Keratinocyte (primary cell): ENCODE measurements at regions not wholly inside any gene's neighbourhood (a gene's known extent, or its start where the extent isn't known, plus 50 kb on each side); places are given as distances from the start of the nearest gene placed in this dataset.

Source experiments
- DNase-seq: peaks from one replicate; pipeline ENCODE4 v3.0.0-alpha.2; 2011; ENCODE audit warnings: low read depth, missing footprints, low spot score
- FAIRE-seq: peaks from 2 replicates; lab custom pipeline; 2011; peaks lifted over from hg19 to GRCh38; lab: Jason Lieb, UNC
- H2AFZ ChIP-seq: 2 replicates; pipeline ENCODE4 v1.6.0; 2012; ENCODE audit warnings: low read length, control low read depth, inconsistent platforms; ENCODE audit not compliant: control insufficient read depth
- H3K27ac ChIP-seq: 2 replicates; pipeline ENCODE4 v1.5.1; 2011; ENCODE audit warnings: low read length; ENCODE audit not compliant: control insufficient read depth, insufficient read depth
- H3K27me3 ChIP-seq: 3 replicates; pipeline ENCODE4 v1.6.0; 2011; ENCODE audit warnings: low read length; ENCODE audit not compliant: control insufficient read depth, insufficient read depth; ENCODE audit errors: extremely low read depth
- H3K36me3 ChIP-seq, 2 experiments: 2 replicates in 1 of 2; 3 replicates in 1 of 2; pipeline ENCODE4 v1.5.1; 2011; ENCODE audit warnings: low read length in 2 of 2, mild to moderate bottlenecking in 1 of 2; ENCODE audit not compliant: control insufficient read depth in 2 of 2, insufficient read depth in 2 of 2; ENCODE audit errors: extremely low read depth in 1 of 2
- H3K4me1 ChIP-seq: 3 replicates; pipeline ENCODE4 v1.5.1; 2011; ENCODE audit warnings: low read length; ENCODE audit not compliant: control insufficient read depth, insufficient read depth; ENCODE audit errors: extremely low read depth
- H3K4me2 ChIP-seq: 3 replicates; pipeline ENCODE4 v1.6.0; 2011; ENCODE audit warnings: low read depth, low read length; ENCODE audit not compliant: control insufficient read depth, insufficient read depth; ENCODE audit errors: extremely low read depth
- H3K4me3 ChIP-seq, 3 experiments: fragments of 200-600 bp in 1 of 3; sonication (generic) in 1 of 3; 2 replicates in 2 of 3; 3 replicates in 1 of 3; pipeline ENCODE4 v1.5.1; 2011 to 2016; ENCODE audit warnings: low read length in 3 of 3, mild to moderate bottlenecking in 3 of 3, control low read depth in 2 of 3, inconsistent platforms in 1 of 3, low read depth in 1 of 3, mixed read lengths in 1 of 3, mixed run types in 1 of 3, moderate library complexity in 1 of 3; ENCODE audit not compliant: control insufficient read depth in 2 of 3, insufficient read depth in 2 of 3; ENCODE audit errors: extremely low read depth in 1 of 3
- H3K79me2 ChIP-seq: 2 replicates; pipeline ENCODE4 v1.6.0; 2012; ENCODE audit warnings: low read length; ENCODE audit not compliant: control insufficient read depth, insufficient read depth
- H3K9ac ChIP-seq: 3 replicates; pipeline ENCODE4 v1.6.0; 2011; ENCODE audit warnings: low read length; ENCODE audit not compliant: control insufficient read depth, insufficient read depth; ENCODE audit errors: extremely low read depth
- H3K9me1 ChIP-seq: 3 replicates; pipeline ENCODE4 v1.6.0; 2011; ENCODE audit warnings: low read length; ENCODE audit not compliant: control insufficient read depth, insufficient read depth; ENCODE audit errors: extremely low read depth
- H3K9me3 ChIP-seq: 2 replicates; pipeline ENCODE4 v1.5.1; 2012; ENCODE audit warnings: low read depth, low read length; ENCODE audit not compliant: control insufficient read depth
- H4K20me1 ChIP-seq: 3 replicates; pipeline ENCODE4 v1.6.0; 2011; ENCODE audit warnings: low read length; ENCODE audit not compliant: control insufficient read depth, insufficient read depth; ENCODE audit errors: extremely low read depth
- CTCF ChIP-seq, 3 experiments: IDR thresholded peaks in 1 of 3; conservative IDR thresholded peaks in 1 of 3; optimal IDR thresholded peaks in 1 of 3; 2 replicates in 2 of 3; 3 replicates in 1 of 3; pipeline versions ENCODE3 to v1.5.1; 2011; ENCODE audit warnings: low read length in 3 of 3, mild to moderate bottlenecking in 3 of 3, moderate library complexity in 2 of 3, control low read depth in 1 of 3, inconsistent platforms in 1 of 3; ENCODE audit not compliant: insufficient read depth in 2 of 3; ENCODE audit errors: extremely low read depth in 1 of 3
- EZH2 ChIP-seq: IDR thresholded peaks from one replicate; pipeline ENCODE4 v1.6.1; 2012; ENCODE audit warnings: inconsistent platforms, mild to moderate bottlenecking, low read length, moderate library complexity
- dilution Hi-C: fragments of 300-500 bp; cut with MboI; formaldehyde crosslinking; loops from one replicate; pipeline ENCODE4 v1.7.0; 2020; ENCODE audit warnings: low sequenced_read_pairs; ENCODE audit not compliant: extremely low pct_ligation_motif_present

- H3K9me3 ChIP-seq: no peaks in the 10 kb centered on the region
- H3K27me3 ChIP-seq: peaks cover 34% of the 10 kb centered on the region
- H3K9ac ChIP-seq: no peak overlapping the region
- H3K4me1 ChIP-seq: no peaks in the 10 kb centered on the region
- DNase-seq (no peak), FAIRE-seq (no peak)
- no peak overlapping the region for H3K4me3 ChIP-seq
- H3K36me3 ChIP-seq: no peaks in the 10 kb centered on the region
- H3K27ac ChIP-seq: no peak overlapping the region
- peaks cover 3% of the 10 kb centered on the region for H4K20me1 ChIP-seq
- no peaks in the 10 kb centered on the region for H3K9me1 ChIP-seq
- TF ChIP-seq EZH2 (no peak), CTCF (optimal IDR thresholded peaks at IDR 0.05 in 1 of 3, IDR thresholded peaks at IDR 0.05 in 1 of 3, conservative IDR thresholded peaks at IDR 0.05 in 1 of 3; ENCODE audit: extremely low read depth in 1 of 3, insufficient read depth in 2 of 3, low read length in 3 of 3) (no peak)
- H3K79me2 ChIP-seq: no peaks in the 10 kb centered on the region
- H2AFZ ChIP-seq: no peak overlapping the region
- dilution Hi-C loops: no loop called here
- H3K4me2 ChIP-seq: no peak overlapping the region
These were observed 131.4 kb upstream of the RAB4A start for GRCh38 chr1:229139331-229140118.

GRCh38 chr1:229140119-229140396, 130.9 kb upstream of the RAB4A start:
- no peak overlapping the region for H2AFZ ChIP-seq
- H3K4me3 ChIP-seq: no peak overlapping the region
- no peaks in the 10 kb centered on the region for H3K4me1 ChIP-seq
- peaks cover 3% of the 10 kb centered on the region for H4K20me1 ChIP-seq
- FAIRE-seq: no peak
- no peak overlapping the region for H3K27ac ChIP-seq
- H3K79me2 ChIP-seq: no peaks in the 10 kb centered on the region
- H3K36me3 ChIP-seq: no peaks in the 10 kb centered on the region
- TF ChIP-seq CTCF (optimal IDR thresholded peaks at IDR 0.05 in 1 of 3, IDR thresholded peaks at IDR 0.05 in 1 of 3, conservative IDR thresholded peaks at IDR 0.05 in 1 of 3; ENCODE audit: extremely low read depth in 1 of 3, insufficient read depth in 2 of 3, low read length in 3 of 3) (no peak), EZH2 (no peak)
- dilution Hi-C loops: no loop called here
- no peaks in the 10 kb centered on the region for H3K9me3 ChIP-seq
- no peak overlapping the region for H3K9ac ChIP-seq
- no peaks in the 10 kb centered on the region for H3K9me1 ChIP-seq
- H3K4me2 ChIP-seq: no peak overlapping the region
- peaks cover 34% of the 10 kb centered on the region for H3K27me3 ChIP-seq
- no peak for DNase-seq
